Activated T-helper 1 cell treated with Interleukin-2 at 50 U/mL for 16 hours (primary cell): ENCODE measurements at regions not wholly inside any gene's neighbourhood (a gene's known extent, or its start where the extent isn't known, plus 50 kb on each side); places are given as distances from the start of the nearest gene placed in this dataset.
A peak's percentile ranks its signal among the peaks of the same experiment; 100 is the strongest.
"Not testable (repeated sequence)": the region's sequence is repeated elsewhere in the genome, so short reads cannot be mapped to it uniquely, and the experiment has no call there.

Experiments
- DNase-seq: peaks from one replicate; pipeline ENCODE4 v3.0.0-alpha.2; 2020; ENCODE audit warnings: low read depth

DNA sequence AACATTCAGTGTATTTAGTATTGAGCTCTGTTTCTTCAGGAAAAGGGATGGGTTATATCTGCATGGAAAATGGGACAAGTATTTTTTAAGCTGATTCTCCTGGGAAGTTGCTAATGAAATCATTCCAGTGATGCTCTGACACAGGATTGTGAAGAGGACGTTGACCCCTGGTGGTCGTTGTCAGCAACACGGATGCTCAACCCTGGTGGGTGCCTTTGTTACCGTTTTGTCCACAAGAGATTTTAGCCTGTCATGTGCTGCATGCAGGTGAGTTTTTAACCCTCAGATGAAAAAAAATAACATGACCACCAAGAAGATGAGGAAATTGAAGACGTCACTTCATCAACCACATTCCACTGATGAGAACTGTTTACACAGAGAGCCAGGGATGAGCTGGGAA is 1186.1 kb downstream of the TMEM121 start:
- DNase-seq = not testable (repeated sequence)

GRCh38 chr14:106714446-106715428 is 1188.4 kb downstream of the TMEM121 start:
- peak; percentile 25 for DNase-seq

DNA sequence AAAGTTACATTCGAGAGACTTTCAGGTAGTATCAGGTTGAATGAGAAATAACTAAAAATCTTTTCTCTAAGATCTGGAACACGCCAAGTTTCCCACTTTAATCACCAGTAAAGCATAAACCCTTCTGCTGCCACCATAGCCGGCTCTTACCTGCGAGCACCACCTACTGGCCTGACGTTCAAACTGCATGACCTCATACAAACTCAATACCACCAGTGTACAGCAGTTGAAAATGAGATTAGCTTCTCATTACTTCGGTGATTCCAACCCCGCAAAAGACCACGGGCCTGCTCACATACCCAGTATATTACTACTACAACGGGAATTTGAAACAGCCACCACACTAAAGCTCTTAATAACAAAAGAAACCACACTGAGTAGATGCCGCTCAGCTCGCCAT is 1191.2 kb downstream of the TMEM121 start:
- DNase-seq = not testable (repeated sequence)

GRCh38 chr14:106719880-106720279 is 1193.5 kb downstream of the TMEM121 start:
- not testable (repeated sequence) for DNase-seq

GRCh38 chr14:106721926-106722325 is 1195.5 kb downstream of the TMEM121 start:
- not testable (repeated sequence) for DNase-seq

GRCh38 chr14:106722813-106723687 is 1196.7 kb downstream of the TMEM121 start:
- not testable (repeated sequence) for DNase-seq

DNA sequence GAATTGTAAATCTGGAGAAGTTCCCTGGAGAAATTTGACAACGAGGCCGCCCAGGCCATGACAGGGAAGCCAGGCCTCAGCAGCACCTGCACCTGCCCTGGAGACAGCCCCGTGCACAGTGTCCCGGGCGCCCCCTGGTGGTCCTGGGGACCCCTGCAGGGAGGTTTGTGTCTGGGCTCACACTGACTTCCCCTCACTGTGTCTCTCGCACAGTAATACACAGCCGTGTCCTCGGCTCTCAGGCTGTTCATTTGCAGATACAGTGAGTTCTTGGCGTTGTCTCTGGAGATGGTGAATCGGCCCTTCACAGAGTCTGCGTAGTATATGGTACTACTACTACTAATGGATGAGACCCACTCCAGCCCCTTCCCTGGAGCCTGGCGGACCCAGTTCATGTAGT is 1201.6 kb downstream of the TMEM121 start:
- not testable (repeated sequence) for DNase-seq

DNA sequence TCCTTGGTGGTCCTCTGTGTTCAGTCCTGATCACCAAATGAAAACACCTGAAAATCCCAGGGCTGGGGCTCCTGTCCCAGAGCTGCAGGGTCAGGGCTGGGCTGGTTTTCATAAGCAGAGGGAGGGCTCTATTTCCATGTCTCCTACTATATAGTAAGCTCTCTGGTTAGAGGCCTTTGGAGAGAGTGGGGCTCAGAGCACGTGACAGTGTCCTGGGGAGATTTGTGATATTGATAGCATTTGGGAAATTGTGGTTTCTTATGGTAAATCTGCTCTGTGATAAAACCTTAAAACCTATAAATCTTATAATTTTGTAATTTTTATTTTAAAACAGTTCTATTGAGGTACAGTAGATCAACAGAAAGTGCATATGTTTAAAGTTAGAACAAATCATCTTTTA is 1202.2 kb downstream of the TMEM121 start:
- DNase-seq = no peak

GRCh38 chr14:106729551-106729950 is 1203.2 kb downstream of the TMEM121 start:
- no peak for DNase-seq

- no peak for DNase-seq
Measured at GRCh38 chr14:106733771-106734170, 1207.4 kb downstream of the TMEM121 start.

GRCh38 chr14:106737021-106737420 is 1210.6 kb downstream of the TMEM121 start:
- DNase-seq = peak; percentile 30

DNA sequence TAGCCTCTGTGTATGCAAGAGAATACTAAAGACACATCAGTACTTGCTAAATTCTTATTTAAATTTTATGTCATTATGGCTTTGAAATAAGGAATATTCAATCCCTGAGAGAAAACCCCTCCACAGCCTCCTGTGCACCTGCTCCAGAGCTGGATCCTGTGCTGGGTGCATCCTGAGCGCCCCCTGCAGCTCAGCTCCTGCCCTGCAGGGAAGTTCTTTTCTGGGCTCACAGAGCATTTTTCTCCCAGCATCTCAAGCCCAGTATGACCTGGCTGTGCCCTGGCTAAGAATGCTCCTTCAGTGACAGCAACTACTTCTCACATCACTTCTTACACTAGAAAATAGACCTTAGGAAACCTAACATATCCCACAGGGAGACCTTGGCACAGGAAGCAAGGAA is 1211.7 kb downstream of the TMEM121 start:
- no peak for DNase-seq

- not testable (repeated sequence) for DNase-seq
Measured at GRCh38 chr14:106738598-106739258, 1212.3 kb downstream of the TMEM121 start.

DNA sequence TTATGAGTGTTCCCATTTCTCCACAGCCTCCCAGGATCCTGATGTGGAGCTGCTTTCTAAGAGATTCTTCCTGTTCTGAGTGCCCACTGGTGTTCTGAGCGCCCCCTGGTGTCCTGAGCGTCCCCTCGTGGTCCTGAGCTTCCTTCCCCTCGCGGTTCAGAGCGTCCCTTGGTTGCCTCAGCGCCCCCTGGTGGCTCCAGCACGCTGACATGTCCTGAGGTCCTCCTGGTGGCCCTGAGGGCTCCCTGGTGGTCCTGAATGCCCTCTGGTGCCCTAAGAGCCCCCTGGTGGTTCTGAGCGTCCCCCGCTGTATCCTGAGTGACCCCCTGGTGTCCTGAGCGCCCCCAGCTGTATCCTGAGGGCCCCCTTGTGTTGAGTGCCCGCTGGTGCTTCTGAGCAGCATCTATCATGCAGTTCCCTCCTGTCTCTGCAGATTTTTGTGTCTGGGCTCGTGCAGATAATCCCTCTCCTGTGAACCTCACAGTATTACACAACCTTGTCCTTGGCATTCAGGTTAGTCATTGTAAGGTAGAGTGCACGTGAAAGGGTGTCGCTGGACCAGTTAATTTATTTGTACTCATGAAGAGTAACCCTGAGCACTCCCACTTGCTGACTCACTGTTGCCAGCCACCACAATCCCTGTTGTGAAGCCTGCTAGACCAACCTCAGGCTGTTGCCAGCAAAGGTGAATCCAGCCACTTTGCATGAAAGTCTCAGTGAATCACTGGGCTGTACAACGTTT is 1214.9 kb downstream of the TMEM121 start:
- DNase-seq = peak; percentile 63

- DNase-seq = peak; percentile 48
Measured at GRCh38 chr14:106745016-106745767, 1218.8 kb downstream of the TMEM121 start.

DNA sequence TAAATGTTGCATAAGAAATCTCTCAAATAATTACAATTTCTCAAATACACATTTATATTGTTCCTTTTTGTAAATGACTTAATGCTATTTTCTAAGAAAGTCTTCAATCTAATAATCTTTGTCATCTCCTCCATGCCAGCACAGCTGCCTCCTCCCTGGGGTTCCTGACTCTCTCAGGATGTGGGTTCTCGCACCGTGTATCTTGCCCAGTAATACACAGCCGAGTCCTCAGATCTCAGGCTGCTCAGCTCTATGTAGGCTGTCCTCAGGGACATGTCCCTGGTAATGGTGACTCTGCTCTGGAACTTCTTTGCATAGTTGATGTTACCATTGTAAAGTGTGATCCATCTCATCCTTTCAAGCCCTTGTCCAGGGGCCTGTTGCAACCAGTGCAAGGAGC is 1223.7 kb downstream of the TMEM121 start:
- not testable (repeated sequence) for DNase-seq

GRCh38 chr14:106753751-106754150 is 1227.4 kb downstream of the TMEM121 start:
- DNase-seq = not testable (repeated sequence)

- DNase-seq = not testable (repeated sequence)
Measured at GRCh38 chr14:106757444-106757843, 1231.1 kb downstream of the TMEM121 start.

GRCh38 chr14:106761886-106762816 is 1235.8 kb downstream of the TMEM121 start:
- not testable (repeated sequence) for DNase-seq
